Left lung (tissue), 4 donors: ENCODE measurements at regions not wholly inside any gene's neighbourhood (a gene's known extent, or its start where the extent isn't known, plus 50 kb on each side); places are given as distances from the start of the nearest gene placed in this dataset.
"Not testable (repeated sequence)": the region's sequence is repeated elsewhere in the genome, so short reads cannot be mapped to it uniquely, and the experiment has no call there.

Experiments used
- ATAC-seq: fragments of 200-7000 bp; cut with Tn5 transposase; one replicate; pipeline ENCODE4 v1.9.1; 2020; ENCODE audit warnings: moderate library complexity
- DNase-seq, 4 donors: peaks; one replicate each; pipeline ENCODE4 v3.0.0-alpha.2; 2013 to 2020
- H3K27ac ChIP-seq, 2 donors: fragments of 200-600 bp; sonication (generic) in 1 of 2; one replicate each; pipeline versions ENCODE4 v1.5.0 to v1.8.0; 2020 to 2021
- H3K27me3 ChIP-seq, 2 donors: fragments of 200-600 bp; sonication (generic) in 1 of 2; one replicate each; pipeline versions ENCODE4 v1.5.0 to v1.8.0; 2020 to 2021
- H3K36me3 ChIP-seq, 2 donors: fragments of 200-600 bp; sonication (generic) in 1 of 2; one replicate each; pipeline versions ENCODE4 v1.5.0 to v1.8.0; 2020 to 2021
- H3K4me1 ChIP-seq, 2 donors: fragments of 200-600 bp; one replicate each; pipeline ENCODE4 v1.8.0; 2021
- H3K4me3 ChIP-seq, 2 donors: fragments of 200-600 bp; sonication (generic) in 1 of 2; one replicate each; pipeline versions ENCODE4 v1.5.0 to v1.8.0; 2020 to 2021; ENCODE audit warnings: mild to moderate bottlenecking in 1 of 2
- H3K9me3 ChIP-seq, 2 donors: fragments of 200-600 bp; sonication (generic) in 1 of 2; one replicate each; pipeline versions ENCODE4 v1.5.0 to v1.8.0; 2020 to 2021
- CTCF ChIP-seq, 2 donors: fragments of 200-600 bp; sonication (generic) in 1 of 2; IDR thresholded peaks; one replicate each; pipeline versions ENCODE4 v1.5.0 to v1.8.0; 2021; ENCODE audit warnings: antibody characterized with exemption in 2 of 2
- intact Hi-C, 2 donors: fragments of 100-400 bp; cut with DNase I; formaldehyde crosslinking; loops; one replicate each; pipeline versions ENCODE4 v1.11.2 to v1.14.2; 2022
- donor health status: DM: no; HTN: yes; CAD: no.
- donor health status: DM: no; HTN: no; CAD: no.

- intact Hi-C loops, result no loop called here
- DNase-seq, result no peak
- no peak for TF ChIP-seq CTCF (IDR thresholded peaks at IDR 0.05)
Observed at GRCh38 chr12:97643924-97644323, 181.3 kb downstream of the RMST start.

GRCh38 chr12:97645726-97646125 is 183.1 kb downstream of the RMST start:
- no peak overlapping the region for H3K27ac ChIP-seq
- DNase-seq (no peak), ATAC-seq (no peak)
- H3K27me3 ChIP-seq, result no peaks in the 10 kb centered on the region
- intact Hi-C loops, result no loop called here
- no peaks in the 10 kb centered on the region for H3K36me3 ChIP-seq
- peaks cover 0 to 4% of the 10 kb centered on the region in 2 donors for H3K9me3 ChIP-seq
- TF ChIP-seq CTCF (IDR thresholded peaks at IDR 0.05), result no peak
- H3K4me1 ChIP-seq, result no peaks in the 10 kb centered on the region
- H3K4me3 ChIP-seq, result no peak overlapping the region

More at GRCh38 chr12:97643924-97644323, 181.3 kb downstream of the RMST start:
- no peak for ATAC-seq
- no peak overlapping the region for H3K4me3 ChIP-seq
- H3K4me1 ChIP-seq, result no peaks in the 10 kb centered on the region
- H3K27me3 ChIP-seq, result no peaks in the 10 kb centered on the region
- H3K9me3 ChIP-seq, result no peaks in the 10 kb centered on the region
- no peaks in the 10 kb centered on the region for H3K36me3 ChIP-seq
- H3K27ac ChIP-seq, result no peak overlapping the region

- Histone ChIP-seq H3K9me3 (peaks cover 0 to 4% of the 10 kb centered on the region in 2 donors), H3K36me3 (no peaks in the 10 kb centered on the region), H3K4me3 (no peak overlapping the region), H3K27me3 (no peaks in the 10 kb centered on the region), H3K27ac (no peak overlapping the region), H3K4me1 (no peaks in the 10 kb centered on the region)
- TF ChIP-seq CTCF (IDR thresholded peaks at IDR 0.05), result no peak
- ATAC-seq, result no peak
- no peak for DNase-seq
- intact Hi-C loops, result no loop called here
Observed at GRCh38 chr12:97647142-97647541, 184.5 kb downstream of the RMST start.

DNA sequence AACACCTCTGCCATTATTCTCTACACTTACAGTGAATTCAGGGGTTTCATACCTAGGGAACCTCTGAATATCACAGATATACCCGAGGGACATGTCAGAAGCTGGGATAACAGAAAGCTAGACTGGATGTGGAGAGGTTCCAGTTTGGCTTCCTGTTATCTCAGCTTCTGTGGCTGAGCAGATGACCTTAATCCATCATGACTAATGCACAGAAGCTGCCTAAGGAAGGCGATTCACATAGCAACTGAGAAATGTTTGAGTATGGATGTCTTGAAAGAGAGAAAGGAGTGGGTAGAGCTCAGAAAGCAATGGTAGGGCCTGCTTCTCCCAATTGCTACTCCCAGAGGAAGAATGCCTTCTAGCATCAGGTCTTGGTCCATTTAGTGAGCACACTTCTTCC is 187.6 kb downstream of the RMST start:
- no peaks in the 10 kb centered on the region for H3K36me3 ChIP-seq
- H3K9me3 ChIP-seq, result peaks cover 0 to 4% of the 10 kb centered on the region in 2 donors
- H3K27ac ChIP-seq, result no peak overlapping the region
- no peaks in the 10 kb centered on the region for H3K4me1 ChIP-seq
- intact Hi-C loops, result no loop called here
- H3K4me3 ChIP-seq, result no peak overlapping the region
- no peak for ATAC-seq
- DNase-seq, result no peak
- TF ChIP-seq CTCF (IDR thresholded peaks at IDR 0.05), result no peak
- no peaks in the 10 kb centered on the region for H3K27me3 ChIP-seq

GRCh38 chr12:97656548-97656947 is 193.9 kb downstream of the RMST start:
- ATAC-seq, H3K9me3 ChIP-seq, DNase-seq, H3K36me3 ChIP-seq, H3K4me3 ChIP-seq, intact Hi-C loops, H3K4me1 ChIP-seq, H3K27ac ChIP-seq, H3K27me3 ChIP-seq: not testable (repeated sequence)

DNA sequence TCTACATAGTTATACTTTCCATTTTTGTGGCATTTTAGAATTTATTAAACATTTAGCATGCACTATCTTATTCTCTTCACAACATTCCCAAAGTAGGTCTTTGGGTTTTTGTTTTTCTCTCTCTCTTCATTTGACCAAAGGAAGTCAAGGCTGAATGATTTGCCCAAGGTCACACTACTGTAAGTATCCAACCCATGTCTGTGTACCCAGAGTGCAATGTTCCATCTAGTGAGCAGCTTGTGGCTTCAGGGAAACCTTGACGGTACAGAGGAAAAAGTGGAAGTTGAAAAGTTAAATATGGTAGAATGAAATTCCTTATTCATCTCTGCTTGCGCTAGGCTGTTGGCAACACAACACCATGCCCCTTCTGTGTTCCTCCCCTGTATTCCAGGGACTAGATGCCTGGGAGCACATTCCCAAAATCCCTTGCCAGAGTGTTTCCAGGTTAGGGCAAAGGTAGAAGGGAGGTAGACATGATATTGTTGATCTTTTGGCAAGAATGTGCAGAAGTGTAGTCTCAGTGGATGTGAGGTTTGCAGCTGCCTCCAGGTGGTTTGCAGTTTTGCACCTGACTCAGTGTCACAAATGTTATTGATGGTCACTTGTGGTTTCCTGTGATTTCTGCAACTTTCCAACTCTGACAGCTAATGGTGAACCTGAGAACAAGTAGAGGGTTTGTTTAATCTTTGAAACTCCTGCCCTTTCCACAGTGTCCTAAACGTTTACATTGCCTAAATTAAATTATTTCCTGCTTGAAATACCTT is 196.7 kb downstream of the RMST start:
- Histone ChIP-seq H3K4me1 (no peaks in the 10 kb centered on the region), H3K4me3 (no peak overlapping the region), H3K27me3 (no peaks in the 10 kb centered on the region), H3K27ac (no peak overlapping the region), H3K9me3 (peaks cover 0 to 3% of the 10 kb centered on the region in 2 donors), H3K36me3 (no peaks in the 10 kb centered on the region)
- DNase-seq (no peak), ATAC-seq (no peak)
- intact Hi-C loops, result no loop called here
- no peak for TF ChIP-seq CTCF (IDR thresholded peaks at IDR 0.05)
